ENCODE measurements at regions not wholly inside any gene's neighbourhood (a gene's known extent, or its start where the extent isn't known, plus 50 kb on each side); places are given as distances from the start of the nearest gene placed in this dataset.
"Not testable (repeated sequence)": the region's sequence is repeated elsewhere in the genome, so short reads cannot be mapped to it uniquely, and the experiment has no call there.

DNA sequence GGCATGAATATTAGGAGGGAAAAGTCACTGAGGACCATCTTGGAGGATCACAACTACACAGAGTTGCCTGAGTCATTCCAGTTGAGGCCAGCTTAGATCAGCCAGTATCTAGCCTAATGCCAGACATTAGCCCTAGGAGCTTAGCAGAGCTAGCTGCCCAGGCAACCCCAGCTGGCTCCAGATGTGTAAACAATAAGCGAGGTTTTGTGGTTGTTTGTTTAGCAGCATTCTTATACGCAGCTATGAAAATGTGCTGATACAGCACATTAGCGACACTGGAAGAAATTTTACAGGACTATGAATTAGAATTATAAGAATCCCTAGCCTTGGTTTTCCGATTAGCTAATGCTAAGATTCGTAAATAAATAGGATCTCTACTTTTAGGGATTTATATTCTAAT, 59.3 kb downstream of the BTBD3 start:
- no peak for DNase-seq (ENCODE audit: extremely low read depth in 1 of 11, low read depth in 9 of 11, low spot score in 4 of 11)

DNA sequence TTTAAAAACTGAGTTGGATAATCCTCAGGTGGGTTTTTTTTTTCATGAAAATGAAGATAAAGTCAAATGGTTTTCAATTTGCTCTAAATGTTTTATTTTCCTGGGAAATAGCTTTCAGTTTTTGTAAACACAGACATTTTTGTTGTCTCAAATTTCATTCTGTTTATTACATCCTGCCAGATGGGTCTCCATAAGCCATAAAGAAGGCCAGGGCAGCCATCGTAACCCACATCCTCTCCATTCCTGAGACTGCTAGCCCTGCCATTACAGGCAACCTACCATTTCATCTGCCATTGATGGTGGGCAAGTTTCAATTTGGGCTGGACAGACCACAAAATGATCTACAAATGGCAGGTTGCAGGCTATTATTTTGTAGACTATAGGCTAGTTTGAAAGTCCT, 60.8 kb downstream of the BTBD3 start:
- DNase-seq (ENCODE audit: extremely low read depth in 1 of 11, low read depth in 9 of 11, low spot score in 4 of 11): no peak

DNA sequence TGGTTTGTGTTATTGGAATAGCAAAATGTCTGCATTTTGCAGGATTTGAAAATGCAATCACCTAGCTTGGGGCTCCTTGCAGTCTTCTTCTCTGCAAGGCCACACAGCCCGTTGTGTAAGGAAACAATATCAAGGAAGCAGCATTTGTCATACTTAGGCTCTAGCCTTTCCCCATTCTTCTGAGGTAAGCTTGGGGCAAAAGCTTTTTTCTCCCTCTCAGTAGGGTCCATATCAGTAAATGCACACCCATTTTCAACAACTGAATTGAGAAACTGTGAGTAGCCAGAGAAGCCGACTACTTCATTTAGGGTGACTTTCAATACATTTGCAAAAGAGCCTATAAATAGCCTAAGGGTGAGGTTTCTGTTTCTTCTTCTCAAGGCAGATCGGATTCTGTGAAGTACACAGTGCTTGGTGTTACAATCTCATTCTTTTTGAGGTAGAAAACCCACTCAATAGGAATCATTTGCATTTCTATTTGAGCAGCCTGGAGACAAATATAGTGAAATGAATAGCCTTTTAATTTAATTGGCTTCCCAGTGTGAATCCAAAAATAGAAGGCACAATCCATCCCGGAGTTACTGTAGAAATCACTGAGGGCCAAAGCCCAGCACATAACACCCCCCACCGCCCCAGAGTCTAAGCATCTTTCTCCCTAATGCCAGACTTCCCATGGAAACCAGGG, 61.8 kb downstream of the BTBD3 start:
- no peak for DNase-seq (ENCODE audit: extremely low read depth in 1 of 11, low read depth in 9 of 11, low spot score in 4 of 11)

DNA sequence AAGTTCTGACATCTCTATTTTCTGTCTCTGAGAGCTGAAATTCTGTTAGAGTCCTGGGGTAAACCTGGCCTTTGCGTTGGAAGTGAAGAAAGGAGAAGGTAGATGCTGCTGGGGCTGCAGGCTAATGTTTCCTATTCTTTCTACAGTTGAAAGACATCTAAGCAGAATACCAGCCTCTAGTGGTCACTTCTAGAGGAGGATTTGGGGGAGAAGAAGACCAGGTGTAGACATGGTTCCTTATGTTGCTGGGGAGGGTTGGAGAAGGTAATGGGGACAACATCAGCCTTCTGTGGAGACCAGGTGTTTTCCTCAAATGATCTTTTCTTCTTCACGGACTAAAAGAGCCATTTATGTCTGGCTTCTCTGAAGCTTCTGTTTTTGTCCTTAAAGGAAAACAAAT, 62.6 kb downstream of the BTBD3 start:
- DNase-seq (ENCODE audit: extremely low read depth in 1 of 11, low read depth in 9 of 11, low spot score in 4 of 11): no peak

DNA sequence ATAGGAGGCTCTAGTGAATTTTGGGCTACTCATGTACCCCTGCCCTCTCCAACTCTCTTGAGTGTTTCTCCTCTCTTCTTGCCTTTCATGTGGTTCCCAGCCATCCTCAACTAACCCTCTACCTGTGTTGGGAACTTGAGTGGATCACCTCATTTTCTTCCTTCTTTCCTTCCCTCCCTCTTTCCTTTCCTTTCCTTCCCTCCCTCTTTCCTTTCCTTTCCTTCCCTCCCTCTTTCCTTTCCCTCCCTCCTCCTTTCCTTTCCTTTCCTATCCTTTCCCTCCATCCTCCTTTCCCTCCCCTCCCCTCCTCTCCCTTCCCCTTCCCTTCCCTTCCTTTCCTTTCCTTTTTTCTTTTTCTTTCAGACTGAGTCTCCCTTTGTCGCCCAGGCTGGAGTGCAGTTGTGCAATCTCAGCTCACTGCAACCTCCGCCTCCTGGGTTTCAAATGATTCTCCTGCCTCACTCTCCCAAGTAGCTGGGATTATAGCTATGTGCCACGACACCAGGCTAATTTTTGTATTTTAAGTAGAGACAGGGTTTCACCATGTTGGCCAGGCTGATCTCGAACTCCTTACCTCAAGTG, 63.8 kb downstream of the BTBD3 start:
- no peak for DNase-seq (ENCODE audit: extremely low read depth in 1 of 11, low read depth in 9 of 11, low spot score in 4 of 11)

DNA sequence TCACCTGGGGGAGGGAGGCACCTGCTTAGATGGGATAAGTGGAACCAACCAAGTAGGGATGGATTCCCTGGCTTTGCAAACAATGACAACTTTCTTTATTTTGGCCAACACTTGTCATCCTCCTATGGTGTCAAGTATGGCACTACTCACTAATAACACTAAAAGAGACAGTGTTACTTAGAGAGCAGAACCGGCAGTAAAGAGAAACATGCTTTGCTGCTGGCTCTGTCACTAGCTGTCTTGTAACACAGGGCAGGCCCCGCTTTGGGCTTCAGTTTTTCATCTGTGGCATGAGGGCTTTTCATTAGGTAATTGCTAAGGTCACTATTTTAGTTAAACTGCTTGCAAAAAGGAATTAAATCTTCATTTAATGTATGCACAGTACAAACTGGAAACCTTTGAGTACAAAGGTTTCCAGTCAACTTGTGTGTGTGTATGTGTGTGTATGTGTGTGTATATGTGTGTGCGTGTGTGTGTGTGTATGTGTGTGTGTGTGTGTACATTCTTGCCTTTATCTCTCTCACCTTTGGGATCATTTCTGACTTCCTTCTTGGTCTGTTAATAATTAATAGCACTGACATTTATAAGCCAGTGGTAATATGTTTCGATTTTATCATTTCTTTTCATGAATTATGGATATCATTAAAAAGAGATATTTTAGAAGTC, 64.7 kb downstream of the BTBD3 start:
- no peak for DNase-seq (ENCODE audit: extremely low read depth in 1 of 11, low read depth in 9 of 11, low spot score in 4 of 11)

DNA sequence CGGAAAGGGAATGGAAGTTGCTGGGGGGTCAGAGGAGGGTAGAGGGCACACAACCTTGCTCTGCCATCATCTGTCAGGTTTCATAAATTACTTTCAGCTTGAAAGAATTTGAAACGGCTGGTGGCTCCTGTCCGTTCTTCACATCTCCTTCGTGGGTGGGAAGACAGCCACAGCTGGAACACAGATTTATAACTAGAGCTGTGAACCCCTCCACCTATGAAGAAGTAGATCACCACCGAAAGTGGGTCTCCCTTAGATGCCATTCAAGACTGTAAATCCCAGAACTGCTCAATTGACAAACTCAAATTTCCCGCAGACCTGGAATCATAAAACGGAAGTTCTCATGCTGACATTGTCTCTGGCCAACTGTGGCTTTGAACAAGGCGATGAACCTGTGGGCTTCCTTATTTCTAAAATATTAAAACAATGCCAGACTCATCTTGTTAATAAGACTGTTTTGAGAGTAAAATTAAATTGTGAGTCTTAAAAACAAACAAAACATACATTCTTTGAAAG, 65.3 kb downstream of the BTBD3 start:
- no peak for DNase-seq (ENCODE audit: extremely low read depth in 1 of 11, low read depth in 9 of 11, low spot score in 4 of 11)

DNA sequence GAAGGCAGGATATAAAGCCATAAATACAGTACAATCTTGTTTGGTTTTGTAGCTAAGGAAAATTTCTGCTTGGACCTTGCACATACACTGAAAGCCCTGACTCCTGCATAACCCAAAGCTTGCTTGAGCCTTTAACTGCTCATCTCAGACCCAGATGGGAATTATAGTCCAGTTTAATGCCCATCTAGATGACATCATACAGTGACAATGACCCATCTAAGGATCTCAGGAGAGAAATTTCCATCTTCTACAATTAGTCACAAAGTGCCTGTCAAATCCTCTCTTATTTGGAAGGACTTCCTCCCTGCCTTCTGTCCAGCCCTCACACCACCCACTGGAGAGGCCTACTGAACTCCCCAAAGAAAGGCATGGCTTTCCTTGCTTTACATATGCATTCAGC, 69.3 kb downstream of the BTBD3 start:
- DNase-seq (ENCODE audit: extremely low read depth in 1 of 11, low read depth in 9 of 11, low spot score in 4 of 11): no peak

DNA sequence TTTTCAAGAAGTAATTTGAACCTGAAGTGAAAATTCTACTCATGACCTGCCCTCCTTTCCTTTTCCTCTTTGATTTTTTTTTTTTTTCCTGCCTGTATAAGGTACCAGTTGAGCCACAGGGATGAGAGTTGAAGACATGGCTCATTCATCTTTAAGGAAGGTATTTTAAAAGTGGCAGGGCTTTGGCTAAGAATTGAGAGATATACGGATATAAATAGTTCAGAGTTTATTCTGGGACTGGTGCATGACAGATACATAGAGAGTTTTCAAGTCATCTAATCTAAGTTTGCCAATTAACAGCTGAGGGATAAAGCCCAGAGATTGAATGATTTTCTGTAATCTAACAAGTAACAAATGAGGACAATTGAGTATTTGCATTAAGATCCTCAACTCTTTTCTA, 69.8 kb downstream of the BTBD3 start:
- DNase-seq (ENCODE audit: extremely low read depth in 1 of 11, low read depth in 9 of 11, low spot score in 4 of 11): no peak

DNA sequence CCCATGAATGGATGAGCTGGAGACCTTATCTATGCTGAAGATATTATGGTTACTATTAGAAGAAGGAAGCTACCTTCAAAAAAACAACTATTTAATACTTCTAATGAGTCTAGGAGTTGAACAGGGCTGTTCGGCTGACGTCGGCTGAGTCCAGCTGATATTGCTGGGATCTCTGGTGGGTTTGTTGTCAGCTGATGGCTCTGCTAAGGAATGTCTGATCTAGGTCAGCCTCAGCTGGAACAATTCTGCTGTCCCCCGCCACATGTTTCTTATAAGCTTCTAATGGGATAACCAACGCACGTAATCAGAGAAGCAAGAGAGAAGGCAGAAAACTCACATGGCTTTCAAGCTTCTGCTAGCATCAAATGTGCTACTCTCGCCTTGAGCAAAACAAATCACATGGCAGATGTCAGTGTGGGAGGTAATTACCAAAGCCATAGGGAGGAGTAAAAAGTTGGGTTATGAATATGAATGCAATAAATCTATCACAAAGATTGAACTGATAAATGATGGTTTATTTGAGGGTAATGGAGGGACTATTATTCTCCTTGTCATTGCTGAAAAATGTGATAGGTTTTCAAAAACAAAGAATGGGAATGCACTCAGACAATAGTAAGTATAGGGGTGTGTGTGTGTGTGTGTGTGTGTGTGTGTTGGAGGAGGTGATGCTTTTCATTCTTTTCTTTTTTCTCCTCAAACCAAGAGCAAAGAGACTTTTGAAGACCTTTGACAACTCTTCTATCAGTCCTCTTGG, 71.5 kb downstream of the BTBD3 start:
- DNase-seq (ENCODE audit: extremely low read depth in 1 of 11, low read depth in 9 of 11, low spot score in 4 of 11): no peak

DNA sequence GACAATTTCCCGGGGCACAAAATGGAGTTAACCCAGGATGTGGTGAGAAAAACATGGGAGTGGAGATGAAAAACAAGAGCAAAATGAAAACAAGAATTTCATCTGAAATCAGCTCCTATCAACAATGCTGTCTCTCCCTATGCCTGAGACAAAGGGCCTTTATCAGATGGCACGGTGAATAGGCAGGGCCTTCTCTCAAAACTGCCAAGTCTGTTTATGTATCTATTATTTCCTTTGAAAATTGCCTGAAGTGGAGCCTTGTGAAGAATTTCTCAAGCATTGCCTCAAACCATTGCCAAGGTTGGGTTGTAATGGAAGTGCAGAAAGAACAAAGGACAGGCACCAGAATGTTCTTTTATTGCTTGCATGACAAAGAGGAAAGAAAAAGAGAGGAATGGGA, 74.7 kb downstream of the BTBD3 start:
- DNase-seq (ENCODE audit: extremely low read depth in 1 of 11, low read depth in 9 of 11, low spot score in 4 of 11): no peak

DNA sequence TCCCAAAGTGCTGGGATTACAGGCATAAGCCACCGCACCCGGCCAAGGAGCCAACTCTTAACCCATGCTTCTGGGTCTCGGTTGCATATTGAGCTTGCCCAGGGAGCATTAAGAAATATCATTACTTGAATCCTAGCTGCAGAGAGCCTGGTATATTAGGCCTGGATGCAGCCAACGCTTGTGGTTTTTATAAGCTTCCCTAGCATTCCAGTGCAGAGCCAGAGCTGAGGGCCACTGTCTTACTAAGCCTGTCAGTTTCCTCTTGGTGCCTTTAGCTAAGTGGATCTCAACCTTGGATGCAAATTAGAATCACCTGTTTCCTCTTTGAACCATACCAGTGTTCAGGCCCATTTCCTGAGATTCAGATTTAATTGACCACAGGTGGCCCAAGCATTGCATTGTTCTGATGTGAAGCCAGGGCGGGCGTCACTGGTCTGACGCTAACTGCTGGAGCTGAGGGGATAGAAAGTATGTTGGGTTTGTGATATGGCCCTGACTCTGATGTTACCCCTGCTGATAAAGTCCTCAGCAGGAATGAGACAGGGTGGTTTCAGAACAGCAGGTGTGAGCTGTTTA, 76.3 kb downstream of the BTBD3 start:
- DNase-seq (ENCODE audit: extremely low read depth in 1 of 11, low read depth in 9 of 11, low spot score in 4 of 11): no peak

DNA sequence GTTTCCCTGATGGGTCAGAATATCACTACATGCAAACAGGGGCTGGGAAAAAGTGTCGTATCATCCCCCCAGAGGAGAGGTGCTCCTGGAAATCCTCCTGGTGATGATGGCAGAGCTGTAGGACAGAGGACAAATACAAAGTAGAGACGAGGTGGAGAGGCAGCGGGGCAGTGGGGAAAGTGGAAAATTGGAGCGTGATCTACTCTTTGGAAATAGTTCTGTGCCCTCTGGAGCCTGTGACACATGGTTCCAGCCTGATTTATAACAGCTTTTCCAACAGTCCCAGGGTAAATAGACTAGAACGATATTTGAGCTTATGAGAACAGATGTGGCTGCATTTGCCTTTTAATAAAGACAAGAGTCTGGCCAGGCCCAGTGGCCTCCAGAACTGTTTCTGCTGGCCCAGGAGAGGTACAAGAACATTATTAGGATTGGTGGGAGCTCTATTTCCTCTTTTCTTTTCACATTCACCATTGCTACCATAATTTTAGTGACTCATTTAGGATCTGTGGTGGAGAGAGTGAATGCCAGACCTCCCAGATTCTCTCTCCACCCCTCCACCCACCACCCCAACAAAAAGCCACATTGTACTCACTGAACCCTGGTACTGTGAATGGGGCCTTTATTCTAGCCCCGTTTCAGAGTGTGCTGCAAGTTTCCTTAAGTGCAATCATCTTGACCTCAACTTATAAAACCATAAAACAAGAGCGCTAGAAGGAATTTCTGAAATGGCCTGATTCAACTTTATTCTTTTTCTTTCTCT, 78.3 kb downstream of the BTBD3 start:
- DNase-seq (ENCODE audit: extremely low read depth in 1 of 11, low read depth in 9 of 11, low spot score in 4 of 11): no peak

DNA sequence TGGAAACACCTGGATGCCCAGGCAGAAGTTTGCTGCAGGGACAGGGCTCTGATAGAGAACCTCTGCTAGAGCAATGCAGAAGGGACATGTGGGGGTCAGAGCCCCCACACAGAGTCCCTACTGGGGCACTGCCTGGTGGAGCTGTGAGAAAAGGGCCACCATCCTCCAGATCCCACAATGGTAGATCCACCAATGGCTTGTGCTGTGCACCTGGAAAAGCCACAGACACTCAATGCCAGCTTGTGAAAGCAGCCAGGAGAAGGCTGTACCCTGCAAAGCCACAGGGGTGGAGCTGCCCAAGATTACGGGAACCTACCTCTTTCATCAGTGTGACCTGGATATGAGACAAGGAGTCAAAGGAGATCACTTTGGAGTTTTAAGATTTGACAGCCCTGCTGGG, 87.1 kb downstream of the BTBD3 start:
- DNase-seq (ENCODE audit: extremely low read depth in 1 of 11, low read depth in 9 of 11, low spot score in 4 of 11): not testable (repeated sequence)

DNA sequence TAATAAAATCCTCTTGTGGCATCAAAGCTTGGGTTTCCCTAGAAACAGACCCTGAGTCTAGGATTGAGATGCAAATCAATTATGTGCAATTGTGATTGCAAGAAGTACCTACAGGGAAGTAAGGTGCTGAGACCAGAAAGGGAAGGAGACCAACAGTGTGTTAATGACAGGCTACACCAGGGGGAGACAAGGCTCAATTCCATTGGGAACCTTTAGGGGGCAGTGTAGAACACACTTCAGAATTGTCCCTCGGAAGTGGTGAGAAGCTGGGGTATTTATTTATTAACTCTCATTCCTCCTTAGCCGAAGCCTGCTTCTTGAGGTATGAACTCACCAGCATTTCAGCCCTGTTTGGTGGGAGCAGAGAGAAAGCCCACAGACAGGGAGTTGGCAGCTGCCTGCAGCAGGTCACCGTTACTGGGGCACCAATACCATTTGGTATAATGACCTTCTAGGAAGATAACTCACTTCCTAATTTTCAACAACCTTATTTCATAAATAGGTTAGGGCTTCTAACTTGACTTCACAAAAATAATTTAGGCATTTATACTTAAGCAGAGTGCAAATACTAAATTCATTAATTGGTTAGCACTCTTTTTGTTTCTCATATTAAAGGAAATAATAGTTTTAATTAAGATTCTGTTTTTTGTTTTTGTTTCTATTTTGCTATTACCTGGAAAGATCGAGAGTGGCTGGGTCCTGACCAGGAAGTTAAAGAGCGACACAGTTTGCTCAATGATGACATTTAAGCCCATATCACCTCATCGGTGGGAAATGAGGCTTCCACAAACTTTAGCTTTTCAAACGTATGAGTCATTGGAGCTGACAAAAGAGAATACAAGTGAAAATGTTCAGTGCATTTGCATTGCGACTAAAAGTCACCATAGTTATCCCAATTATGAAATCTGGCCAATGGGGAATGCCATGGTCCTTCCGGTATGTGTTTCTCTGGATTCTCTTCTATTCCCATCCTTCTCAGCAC, 94.8 kb downstream of the BTBD3 start:
- DNase-seq (ENCODE audit: extremely low read depth in 1 of 11, low read depth in 9 of 11, low spot score in 4 of 11): peak in 2 of 11 donors; percentile 16 to 25

DNA sequence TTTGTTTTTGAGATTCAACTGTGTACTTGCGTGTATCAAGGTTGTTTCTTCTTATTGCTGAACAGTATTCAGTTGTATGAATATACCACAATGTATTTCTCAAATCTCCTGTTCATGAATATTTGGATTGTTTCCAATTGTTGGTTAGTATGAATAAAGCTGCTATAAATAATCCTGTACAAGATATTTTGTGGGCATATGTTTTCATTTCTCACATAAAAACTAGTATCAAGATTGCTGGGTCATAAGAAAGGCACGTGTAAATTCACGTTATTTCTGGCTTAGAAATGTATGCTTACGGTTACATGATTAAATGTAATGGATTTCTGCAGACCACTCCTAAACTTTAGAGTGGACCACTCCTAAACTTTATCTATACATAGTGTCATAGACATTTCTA, 96.6 kb downstream of the BTBD3 start:
- no peak for DNase-seq (ENCODE audit: extremely low read depth in 1 of 11, low read depth in 9 of 11, low spot score in 4 of 11)

DNA sequence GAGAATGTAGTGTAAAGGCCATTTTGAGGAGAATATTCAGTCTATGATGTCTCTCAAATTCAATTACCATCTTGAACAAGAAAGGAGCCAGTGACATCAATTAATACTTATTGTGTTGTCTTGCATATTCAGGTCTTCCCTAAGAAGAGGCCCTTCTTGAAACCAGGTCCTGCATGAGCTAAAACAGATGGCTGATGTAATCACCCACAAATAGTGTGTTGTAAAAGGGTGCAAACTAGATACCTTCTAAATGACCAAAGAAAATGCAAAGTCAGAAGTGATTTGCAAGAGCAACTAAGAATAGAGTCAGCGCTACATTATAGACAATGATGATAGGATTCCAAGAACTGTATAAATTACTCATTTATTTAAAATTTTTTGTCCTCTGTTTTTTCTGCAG, 97.0 kb downstream of the BTBD3 start:
- DNase-seq (ENCODE audit: extremely low read depth in 1 of 11, low read depth in 9 of 11, low spot score in 4 of 11): no peak

DNA sequence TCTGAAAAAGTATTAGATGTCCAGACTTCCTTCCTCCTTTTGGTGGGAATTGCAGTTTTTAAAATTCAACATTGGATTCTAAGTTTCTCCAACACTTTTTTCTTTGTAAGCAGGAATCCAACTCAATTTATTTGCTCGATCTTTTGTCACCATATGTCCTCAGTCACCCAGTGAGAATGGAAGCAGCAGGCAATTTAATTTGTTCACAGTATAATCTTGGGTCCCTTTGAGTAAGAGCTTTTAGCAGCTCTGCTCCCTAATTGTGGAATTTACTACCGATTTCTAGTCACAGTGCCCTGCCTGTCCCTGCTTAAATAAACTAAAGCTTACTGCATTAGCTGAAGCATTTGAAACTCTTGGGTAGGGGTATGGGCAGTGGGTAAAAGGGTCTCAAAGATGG, 98.6 kb downstream of the BTBD3 start:
- DNase-seq (ENCODE audit: extremely low read depth in 1 of 11, low read depth in 9 of 11, low spot score in 4 of 11): no peak
